ENCODE measurements at regions not wholly inside any gene's neighbourhood (a gene's known extent, or its start where the extent isn't known, plus 50 kb on each side); places are given as distances from the start of the nearest gene placed in this dataset.

- Histone ChIP-seq H2AFZ (ENCODE audit: insufficient read depth, low read depth, low read length, poor library complexity, severe bottlenecking) (no peak overlapping the region), H3K4me2 (replicated peaks; ENCODE audit: low read depth, low read length, poor library complexity, severe bottlenecking) (no peak overlapping the region), H3K79me2 (ENCODE audit: control insufficient read depth, insufficient read depth, low read length) (no peaks in the 10 kb centered on the region), H4K20me1 (ENCODE audit: control insufficient read depth, insufficient read depth, low read length, poor library complexity, severe bottlenecking) (no peaks in the 10 kb centered on the region), H3K9ac (ENCODE audit: low read length) (no peak overlapping the region), H3K36me3 (replicated peaks in 1 of 2; ENCODE audit: control extremely low read depth in 1 of 2, control insufficient read depth in 1 of 2, extremely low read depth in 1 of 2, insufficient read depth in 2 of 2, low read length in 1 of 2) (no peaks in the 10 kb centered on the region), H3K27me3 (replicated peaks in 1 of 4; ENCODE audit: control extremely low read depth in 1 of 4, control insufficient read depth in 3 of 4, insufficient read depth in 4 of 4, low read length in 3 of 4) (no peaks in the 10 kb centered on the region), H3K27ac (ENCODE audit: low read length in 2 of 2) (no peak overlapping the region), H3K4me3 (ENCODE audit: control extremely low read depth in 1 of 5, extremely low read depth in 1 of 5, insufficient read depth in 1 of 5, low read depth in 2 of 5, low read length in 4 of 5) (no peak overlapping the region), H3K4me1 (ENCODE audit: control insufficient read depth in 2 of 2, insufficient read depth in 2 of 2, low read length in 2 of 2) (no peaks in the 10 kb centered on the region), H3K9me3 (ENCODE audit: control extremely low read depth in 1 of 3, control insufficient read depth in 2 of 3, insufficient read depth in 1 of 3, low read length in 2 of 3) (no peaks in the 10 kb centered on the region)
- Mint-ChIP-seq H3K27me3 (peaks cover 3% of the 10 kb centered on the region), H3K4me1 (peaks cover 14% of the 10 kb centered on the region), H3K4me3 (no peak overlapping the region), H3K9me3 (ENCODE audit: insufficient read depth) (no peaks in the 10 kb centered on the region), H3K27ac (peak overlapping the region; percentile 16)
- POLR2A ChIA-PET: no interaction called here
- ATAC-seq (ENCODE audit: low read depth) (peak; percentile 63), DNase-seq (peak; percentile 12)
- WGBS (ENCODE audit: insufficient coverage): 0% methylated on average over 1 of the region's 1 CpG
- intact Hi-C loops (cut with micrococcal nuclease): no loop called here
- no peak for TF ChIP-seq CTCF (IDR thresholded peaks at IDR 0.05)
- TF ChIP-seq EZH2 (IDR thresholded peaks at IDR 0.05; ENCODE audit: borderline replicate concordance, insufficient read depth, low read depth, low read length, poor library complexity, severe bottlenecking): no peak
- CTCF ChIA-PET: interaction anchor here (0.9 kb wide), 1 partner anchor 87 kb away, joined by 3 read pairs; no protein-coding TSS in a partner anchor
These were observed 114.8 kb downstream of the MAB21L3 start for GRCh38 chr1:116226017-116226416.

GRCh38 chr1:116228511-116228910, 117.3 kb downstream of the MAB21L3 start:
- intact Hi-C loops (cut with micrococcal nuclease): no loop called here
- H3K4me1 ChIP-seq (ENCODE audit: control insufficient read depth in 2 of 2, insufficient read depth in 2 of 2, low read length in 2 of 2): no peaks in the 10 kb centered on the region
- TF ChIP-seq CTCF (IDR thresholded peaks at IDR 0.05): no peak
- TF ChIP-seq EZH2 (IDR thresholded peaks at IDR 0.05; ENCODE audit: borderline replicate concordance, insufficient read depth, low read depth, low read length, poor library complexity, severe bottlenecking): no peak
- peaks cover 17% of the 10 kb centered on the region for H3K4me1 Mint-ChIP-seq
- POLR2A ChIA-PET: no interaction called here
- no peak overlapping the region for H3K27ac Mint-ChIP-seq
- no peak overlapping the region for H3K4me3 Mint-ChIP-seq
- no peak overlapping the region for H3K4me2 ChIP-seq (replicated peaks; ENCODE audit: low read depth, low read length, poor library complexity, severe bottlenecking)
- no peak overlapping the region for H3K4me3 ChIP-seq (ENCODE audit: control extremely low read depth in 1 of 5, extremely low read depth in 1 of 5, insufficient read depth in 1 of 5, low read depth in 2 of 5, low read length in 4 of 5)
- no peaks in the 10 kb centered on the region for H4K20me1 ChIP-seq (ENCODE audit: control insufficient read depth, insufficient read depth, low read length, poor library complexity, severe bottlenecking)
- H2AFZ ChIP-seq (ENCODE audit: insufficient read depth, low read depth, low read length, poor library complexity, severe bottlenecking): no peak overlapping the region
- no peaks in the 10 kb centered on the region for H3K79me2 ChIP-seq (ENCODE audit: control insufficient read depth, insufficient read depth, low read length)
- no CpG with 5 or more reads among the region's 2 CpGs for WGBS (ENCODE audit: insufficient coverage)
- CTCF ChIA-PET: no interaction called here
- no peak overlapping the region for H3K27ac ChIP-seq (ENCODE audit: low read length in 2 of 2)
- ATAC-seq (ENCODE audit: low read depth): no peak
- H3K9ac ChIP-seq (ENCODE audit: low read length): no peak overlapping the region
- no peaks in the 10 kb centered on the region for H3K9me3 ChIP-seq (ENCODE audit: control extremely low read depth in 1 of 3, control insufficient read depth in 2 of 3, insufficient read depth in 1 of 3, low read length in 2 of 3)
- DNase-seq: no peak
- H3K27me3 Mint-ChIP-seq: peaks cover 3% of the 10 kb centered on the region
- no peaks in the 10 kb centered on the region for H3K9me3 Mint-ChIP-seq (ENCODE audit: insufficient read depth)
- H3K36me3 ChIP-seq (replicated peaks in 1 of 2; ENCODE audit: control extremely low read depth in 1 of 2, control insufficient read depth in 1 of 2, extremely low read depth in 1 of 2, insufficient read depth in 2 of 2, low read length in 1 of 2): no peaks in the 10 kb centered on the region
- peaks cover 0 to 3% (median 0%) of the 10 kb centered on the region in 4 experiments for H3K27me3 ChIP-seq (replicated peaks in 1 of 4; ENCODE audit: control extremely low read depth in 1 of 4, control insufficient read depth in 3 of 4, insufficient read depth in 4 of 4, low read length in 3 of 4)
